ENCODE measurements at regions not wholly inside any gene's neighbourhood (a gene's known extent, or its start where the extent isn't known, plus 50 kb on each side); places are given as distances from the start of the nearest gene placed in this dataset.

GRCh38 chr5:160991205-160991604 lies 139.2 kb upstream of the ATP10B start:
- Histone ChIP-seq H3K4me1 (no peaks in the 10 kb centered on the region), H3K4me3 (no peak overlapping the region), H3K9me3 (no peaks in the 10 kb centered on the region), H3K27me3 (no peaks in the 10 kb centered on the region), H3K27ac (no peak overlapping the region), H3K36me3 (no peaks in the 10 kb centered on the region)
- WGBS (ENCODE audit: insufficient coverage, low coverage, low lambda C conversion rate, missing lambda C conversion rate) = 42% methylated on average over 1 of the region's 1 CpG
- no peak for ATAC-seq
- DNase-seq = no peak
- intact Hi-C loops (cut with DNase I) = no loop called here
- TF ChIP-seq CTCF (IDR thresholded peaks at IDR 0.05) = no peak
- no peak for TF ChIP-seq POLR2A (IDR thresholded peaks at IDR 0.05)

GRCh38 chr5:160979385-160979784 lies 127.4 kb upstream of the ATP10B start:
- TF ChIP-seq CTCF (IDR thresholded peaks at IDR 0.05) (no peak), POLR2A (IDR thresholded peaks at IDR 0.05) (no peak)
- no peak for ATAC-seq
- WGBS (ENCODE audit: insufficient coverage, low coverage, low lambda C conversion rate, missing lambda C conversion rate) = 36% methylated on average over 3 of the region's 3 CpGs
- Histone ChIP-seq H3K9me3 (no peaks in the 10 kb centered on the region), H3K27ac (no peak overlapping the region), H3K4me3 (no peak overlapping the region), H3K4me1 (no peaks in the 10 kb centered on the region), H3K27me3 (no peaks in the 10 kb centered on the region), H3K36me3 (no peaks in the 10 kb centered on the region)
- intact Hi-C loops (cut with DNase I) = no loop called here
- DNase-seq = no peak

- no peaks in the 10 kb centered on the region for H3K27me3 ChIP-seq
- no peaks in the 10 kb centered on the region for H3K4me1 ChIP-seq
- no peaks in the 10 kb centered on the region for H3K9me3 ChIP-seq
- TF ChIP-seq POLR2A (IDR thresholded peaks at IDR 0.05) = no peak
- no peak for TF ChIP-seq CTCF (IDR thresholded peaks at IDR 0.05)
- no peak overlapping the region for H3K27ac ChIP-seq
- H3K36me3 ChIP-seq = no peaks in the 10 kb centered on the region
- DNase-seq (no peak), ATAC-seq (no peak)
- no peak overlapping the region for H3K4me3 ChIP-seq
- intact Hi-C loops (cut with DNase I) = no loop called here
Observed at GRCh38 chr5:160978944-160979343, 126.9 kb upstream of the ATP10B start.

- no peak for ATAC-seq
- Histone ChIP-seq H3K27ac (no peak overlapping the region), H3K27me3 (no peaks in the 10 kb centered on the region), H3K4me1 (no peaks in the 10 kb centered on the region), H3K9me3 (no peaks in the 10 kb centered on the region), H3K36me3 (no peaks in the 10 kb centered on the region), H3K4me3 (no peak overlapping the region)
- 47% methylated on average over 2 of the region's 2 CpGs for WGBS (ENCODE audit: insufficient coverage, low coverage, low lambda C conversion rate, missing lambda C conversion rate)
- intact Hi-C loops (cut with DNase I) = no loop called here
- no peak for DNase-seq
- no peak for TF ChIP-seq CTCF (IDR thresholded peaks at IDR 0.05)
- TF ChIP-seq POLR2A (IDR thresholded peaks at IDR 0.05) = no peak
Observed at GRCh38 chr5:160976181-160976580, 124.2 kb upstream of the ATP10B start.

- ATAC-seq = no peak
Observed at GRCh38 chr5:160970605-160971191, 118.7 kb upstream of the ATP10B start.

More at GRCh38 chr5:160970605-160971191, 118.7 kb upstream of the ATP10B start:
- TF ChIP-seq POLR2A (IDR thresholded peaks at IDR 0.05) (no peak), CTCF (IDR thresholded peaks at IDR 0.05) (peak in 1 of 4 donors; percentile 15)
- Histone ChIP-seq H3K4me3 (no peak overlapping the region), H3K27ac (no peak overlapping the region), H3K27me3 (no peaks in the 10 kb centered on the region), H3K36me3 (no peaks in the 10 kb centered on the region), H3K9me3 (no peaks in the 10 kb centered on the region), H3K4me1 (no peaks in the 10 kb centered on the region)
- intact Hi-C loops (cut with DNase I) = no loop called here
- WGBS (ENCODE audit: insufficient coverage, low coverage, low lambda C conversion rate, missing lambda C conversion rate) = 73% methylated on average over 1 of the region's 1 CpG
- DNase-seq = no peak

All from right lobe of liver (tissue), 6 donors.